Right lobe of liver (tissue), 6 donors: ENCODE measurements at regions not wholly inside any gene's neighbourhood (a gene's known extent, or its start where the extent isn't known, plus 50 kb on each side); places are given as distances from the start of the nearest gene placed in this dataset.

ENCODE experiments used
- ATAC-seq, 4 donors: fragments of 200-7000 bp; cut with Tn5 transposase; one replicate each; pipeline ENCODE4 v1.9.1; 2020; ENCODE audit warnings: mild to moderate bottlenecking in 4 of 4, moderate library complexity in 4 of 4
- DNase-seq, 3 donors: peaks; one replicate each; pipeline ENCODE4 v3.0.0-alpha.2; 2020
- H3K27ac ChIP-seq, 3 donors: fragments of 200-600 bp; one replicate each; pipeline ENCODE4 v1.8.0; 2022
- H3K27me3 ChIP-seq, 2 donors: fragments of 200-600 bp; one replicate each; pipeline ENCODE4 v1.8.0; 2022
- H3K36me3 ChIP-seq, 4 donors: fragments of 200-600 bp; sonication (generic) in 1 of 4; one replicate each; pipeline versions ENCODE4 v1.5.1 to v1.8.0; 2017 to 2022; ENCODE audit warnings: control low read depth in 1 of 4
- H3K4me1 ChIP-seq, 4 donors: fragments of 200-600 bp; sonication (generic) in 1 of 4; one replicate each; pipeline versions ENCODE4 v1.5.1 to v1.8.0; 2017 to 2022; ENCODE audit warnings: control low read depth in 1 of 4
- H3K4me3 ChIP-seq, 3 donors: fragments of 200-600 bp; one replicate each; pipeline ENCODE4 v1.8.0; 2022
- H3K9me3 ChIP-seq, 4 donors: fragments of 200-600 bp; sonication (generic) in 1 of 4; one replicate each; pipeline versions ENCODE4 v1.5.1 to v1.8.0; 2017 to 2022; ENCODE audit warnings: control low read depth in 1 of 4
- POLR2A ChIP-seq: fragments of 450-650 bp; IDR thresholded peaks from one replicate; pipeline ENCODE4 v1.6.1; 2017; ENCODE audit warnings: antibody characterized with exemption, mild to moderate bottlenecking
- WGBS: methylation state at CpG from one replicate; pipeline ENCODE4 v1.1.6; 2018; ENCODE audit warnings: low coverage, low lambda C conversion rate; ENCODE audit not compliant: insufficient coverage; ENCODE audit errors: missing lambda C conversion rate; 5-methylcytosine and 5-hydroxymethylcytosine counted together
- intact Hi-C, 2 donors: fragments of 100-400 bp; cut with DNase I; formaldehyde crosslinking; loops; one replicate each; pipeline versions ENCODE4 v1.11.2 to v1.14.1; 2022
- TF ChIP-seq, protein P1 (sequence below), 4 donors: fragments of 200-600 bp in 3 of 4; fragments of 450-650 bp in 1 of 4; IDR thresholded peaks; one replicate each; pipeline versions ENCODE4 v1.5.1 to v1.8.0; 2016 to 2022; ENCODE audit warnings: antibody characterized with exemption in 4 of 4, mild to moderate bottlenecking in 2 of 4
- donor health status: DM: no; HTN: yes; CAD: no.
- donor health status: DM: no; HTN: no; CAD: no.
- donor health status: DM: no; HTN: no; CAD: no.
- donor health status: DM: no; HTN: yes; CAD: no.
- donor health status: DM: no; HTN: yes; CAD: no.

DNA sequence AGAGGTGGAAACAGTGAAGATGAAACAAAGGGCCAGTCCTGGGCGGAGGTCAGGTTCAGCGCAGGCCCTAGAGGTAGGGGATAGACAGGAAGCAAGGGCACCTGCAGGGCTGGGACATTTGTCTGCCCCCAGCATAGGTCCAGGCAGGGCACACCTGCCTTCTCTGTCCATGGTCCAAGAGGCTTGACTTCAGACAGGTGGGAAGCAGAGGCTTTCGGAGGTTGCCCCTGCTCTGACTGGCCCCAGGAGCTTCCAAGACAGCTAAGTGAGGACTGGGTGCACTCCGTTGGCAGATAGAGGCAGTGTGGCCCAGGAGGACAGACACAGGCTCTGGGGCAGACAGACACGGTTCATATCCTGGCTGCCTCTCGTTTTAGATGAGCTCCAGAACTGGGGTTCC, 71.6 kb upstream of the GRB10 start:
- Histone ChIP-seq H3K9me3 (no peaks in the 10 kb centered on the region), H3K27ac (no peak overlapping the region), H3K4me1 (no peaks in the 10 kb centered on the region), H3K36me3 (no peaks in the 10 kb centered on the region), H3K4me3 (no peak overlapping the region), H3K27me3 (no peaks in the 10 kb centered on the region)
- no peak for TF ChIP-seq POLR2A
- TF ChIP-seq, protein P1, sequence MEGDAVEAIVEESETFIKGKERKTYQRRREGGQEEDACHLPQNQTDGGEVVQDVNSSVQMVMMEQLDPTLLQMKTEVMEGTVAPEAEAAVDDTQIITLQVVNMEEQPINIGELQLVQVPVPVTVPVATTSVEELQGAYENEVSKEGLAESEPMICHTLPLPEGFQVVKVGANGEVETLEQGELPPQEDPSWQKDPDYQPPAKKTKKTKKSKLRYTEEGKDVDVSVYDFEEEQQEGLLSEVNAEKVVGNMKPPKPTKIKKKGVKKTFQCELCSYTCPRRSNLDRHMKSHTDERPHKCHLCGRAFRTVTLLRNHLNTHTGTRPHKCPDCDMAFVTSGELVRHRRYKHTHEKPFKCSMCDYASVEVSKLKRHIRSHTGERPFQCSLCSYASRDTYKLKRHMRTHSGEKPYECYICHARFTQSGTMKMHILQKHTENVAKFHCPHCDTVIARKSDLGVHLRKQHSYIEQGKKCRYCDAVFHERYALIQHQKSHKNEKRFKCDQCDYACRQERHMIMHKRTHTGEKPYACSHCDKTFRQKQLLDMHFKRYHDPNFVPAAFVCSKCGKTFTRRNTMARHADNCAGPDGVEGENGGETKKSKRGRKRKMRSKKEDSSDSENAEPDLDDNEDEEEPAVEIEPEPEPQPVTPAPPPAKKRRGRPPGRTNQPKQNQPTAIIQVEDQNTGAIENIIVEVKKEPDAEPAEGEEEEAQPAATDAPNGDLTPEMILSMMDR (IDR thresholded peaks at IDR 0.05), result no peak
- intact Hi-C loops, result no loop called here
- ATAC-seq, result no peak
- DNase-seq, result no peak
- 66% methylated on average over 3 of the region's 6 CpGs for WGBS

DNA sequence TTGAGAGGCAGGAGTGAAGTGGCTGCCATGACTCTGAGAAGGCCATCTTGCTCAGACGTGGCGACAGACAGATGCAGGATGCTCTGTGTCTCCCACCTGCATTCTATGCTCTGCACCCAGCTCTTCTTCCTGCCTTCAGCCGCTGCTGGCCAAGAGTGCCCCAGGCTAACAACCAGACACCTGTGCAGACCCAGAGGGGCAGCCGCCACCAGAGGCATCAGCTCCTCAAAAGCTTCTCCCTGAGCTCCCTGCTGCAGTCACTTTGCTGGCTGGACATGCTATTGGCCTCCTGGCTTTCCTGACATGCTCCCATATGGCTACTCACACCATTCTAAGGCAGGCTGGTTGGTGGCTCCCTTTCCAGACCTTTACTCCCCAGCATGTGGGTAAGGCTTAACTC, 70.6 kb upstream of the GRB10 start:
- Histone ChIP-seq H3K27ac (no peak overlapping the region), H3K4me3 (no peak overlapping the region), H3K36me3 (no peaks in the 10 kb centered on the region), H3K9me3 (no peaks in the 10 kb centered on the region), H3K4me1 (no peaks in the 10 kb centered on the region), H3K27me3 (no peaks in the 10 kb centered on the region)
- intact Hi-C loops, result no loop called here
- TF ChIP-seq, protein P1 (IDR thresholded peaks at IDR 0.05), result no peak
- no peak for TF ChIP-seq POLR2A
- WGBS, result 8% methylated on average over 2 of the region's 4 CpGs
- ATAC-seq, result no peak
- no peak for DNase-seq

DNA sequence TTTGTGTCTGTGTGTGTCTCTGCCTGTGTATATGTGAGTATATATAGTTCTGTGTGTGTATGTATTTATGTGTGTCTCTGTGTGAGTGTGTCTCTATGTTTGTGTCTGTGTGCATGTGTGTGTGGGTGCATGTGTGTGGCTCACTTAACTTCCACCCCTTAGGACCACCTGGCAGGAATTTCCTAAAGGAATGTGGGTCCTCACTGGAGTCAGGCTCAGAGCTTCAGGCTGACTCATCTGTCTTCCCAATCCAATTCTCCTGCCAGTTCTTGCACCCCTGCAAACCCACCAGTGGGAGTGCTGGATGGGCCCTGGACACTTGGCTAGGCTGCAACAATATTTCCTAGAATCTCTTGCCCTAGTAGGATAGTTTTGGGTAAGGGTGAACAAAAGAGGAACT, 70.2 kb upstream of the GRB10 start:
- Histone ChIP-seq H3K27ac (no peak overlapping the region), H3K36me3 (no peaks in the 10 kb centered on the region), H3K9me3 (no peaks in the 10 kb centered on the region), H3K27me3 (no peaks in the 10 kb centered on the region), H3K4me1 (no peaks in the 10 kb centered on the region), H3K4me3 (no peak overlapping the region)
- TF ChIP-seq, protein P1 (IDR thresholded peaks at IDR 0.05), result no peak
- no peak for TF ChIP-seq POLR2A
- no peak for ATAC-seq
- no peak for DNase-seq
- intact Hi-C loops, result no loop called here

DNA sequence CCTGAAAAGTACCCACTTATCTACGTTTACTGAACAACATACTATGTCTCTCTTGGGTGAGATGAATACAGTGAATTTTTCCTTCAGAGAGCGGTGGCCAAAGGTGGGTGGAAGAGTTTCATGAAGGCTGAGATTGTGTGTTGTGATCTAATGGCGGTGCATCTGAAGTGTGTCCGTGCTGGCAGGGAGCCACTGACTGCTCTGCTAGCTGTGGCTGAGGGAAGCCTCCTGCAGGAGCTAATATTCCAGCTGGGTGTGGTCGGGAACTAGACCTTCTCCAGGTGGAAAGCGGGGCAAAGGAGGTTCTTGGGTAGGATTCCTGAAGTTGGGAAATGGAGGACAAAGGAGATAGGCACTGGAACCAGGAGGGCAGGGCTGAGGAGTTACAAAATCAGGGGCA, 69.2 kb upstream of the GRB10 start:
- no peaks in the 10 kb centered on the region for H3K9me3 ChIP-seq
- H3K27ac ChIP-seq, result no peak overlapping the region
- no peak for DNase-seq
- H3K4me3 ChIP-seq, result no peak overlapping the region
- intact Hi-C loops, result no loop called here
- H3K4me1 ChIP-seq, result no peaks in the 10 kb centered on the region
- no peak for TF ChIP-seq POLR2A
- TF ChIP-seq, protein P1 (IDR thresholded peaks at IDR 0.05), result no peak
- H3K27me3 ChIP-seq, result no peaks in the 10 kb centered on the region
- 45% methylated on average over 5 of the region's 6 CpGs for WGBS
- no peak for ATAC-seq
- H3K36me3 ChIP-seq, result no peaks in the 10 kb centered on the region

DNA sequence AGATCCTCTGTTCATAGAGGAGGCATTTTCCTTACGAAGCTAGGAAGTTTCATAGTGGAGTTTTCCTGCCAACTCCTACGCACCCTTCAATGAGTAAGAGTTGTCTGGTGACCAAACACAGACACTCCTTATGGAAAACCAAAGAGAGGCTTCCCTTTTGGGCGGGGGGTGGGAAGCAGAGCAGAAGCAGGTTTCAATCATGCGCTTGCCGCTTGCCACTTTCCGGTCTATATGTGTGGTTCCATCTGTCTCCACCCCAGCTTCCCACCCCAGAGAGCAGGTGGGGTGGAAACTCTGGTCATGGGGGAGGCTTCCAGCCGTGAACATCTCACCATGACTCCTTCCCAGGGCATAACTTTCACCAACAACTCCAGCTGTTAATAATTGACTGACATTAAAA, 68.8 kb upstream of the GRB10 start:
- Histone ChIP-seq H3K27ac (no peak overlapping the region), H3K36me3 (no peaks in the 10 kb centered on the region), H3K4me3 (no peak overlapping the region), H3K4me1 (no peaks in the 10 kb centered on the region), H3K9me3 (no peaks in the 10 kb centered on the region), H3K27me3 (no peaks in the 10 kb centered on the region)
- DNase-seq (no peak), ATAC-seq (no peak)
- WGBS, result 77% methylated on average over 7 of the region's 7 CpGs
- TF ChIP-seq, protein P1 (IDR thresholded peaks at IDR 0.05), result no peak
- TF ChIP-seq POLR2A, result no peak
- intact Hi-C loops, result no loop called here
